Esophagus muscularis mucosa (tissue), 4 donors: ENCODE measurements at regions not wholly inside any gene's neighbourhood (a gene's known extent, or its start where the extent isn't known, plus 50 kb on each side); places are given as distances from the start of the nearest gene placed in this dataset.

Source experiments
- DNase-seq: peaks from one replicate; pipeline ENCODE4 v3.0.0-alpha.2; 2017; ENCODE audit errors: extremely low spot score
- H3K27ac ChIP-seq, 4 donors: fragments of 200-600 bp; sonication (generic); replicated peaks in 1 of 4; 1 replicate in 3 of 4; 2 replicates in 1 of 4; pipeline ENCODE4 v1.5.1; 2016 to 2019; ENCODE audit warnings: mild to moderate bottlenecking in 1 of 4
- H3K27me3 ChIP-seq, 4 donors: fragments of 200-600 bp; sonication (generic); one replicate each; pipeline versions ENCODE4 v1.5.1 to v1.6.0; 2016 to 2019
- H3K36me3 ChIP-seq, 4 donors: fragments of 200-600 bp; sonication (generic); one replicate each; pipeline ENCODE4 v1.5.1; 2016 to 2019
- H3K4me1 ChIP-seq, 4 donors: fragments of 200-600 bp; sonication (generic); one replicate each; pipeline ENCODE4 v1.5.1; 2016 to 2019
- H3K4me3 ChIP-seq, 4 donors: fragments of 200-600 bp; sonication (generic); 1 replicate in 2 of 4; 2 replicates in 2 of 4; pipeline ENCODE4 v1.5.1; 2016 to 2019; ENCODE audit warnings: mild to moderate bottlenecking in 4 of 4, moderate library complexity in 1 of 4
- H3K9me3 ChIP-seq, 4 donors: fragments of 200-600 bp; sonication (generic); 1 replicate in 3 of 4; 2 replicates in 1 of 4; pipeline ENCODE4 v1.5.1; 2016 to 2019
- CTCF ChIP-seq, 3 experiments: fragments of 200-600 bp in 2 of 3; fragments of 450-650 bp in 1 of 3; sonication (generic) in 2 of 3; IDR thresholded peaks; one replicate each; pipeline ENCODE4 v1.5.1; 2017 to 2019; ENCODE audit warnings: antibody characterized with exemption in 3 of 3, mild to moderate bottlenecking in 2 of 3, moderate library complexity in 1 of 3
- EP300 ChIP-seq: sonication (generic); formaldehyde crosslinking; IDR thresholded peaks from one replicate; pipeline ENCODE4 v1.6.1; 2017; ENCODE audit warnings: antibody characterized with exemption
- POLR2A ChIP-seq: fragments of 450-650 bp; IDR thresholded peaks from one replicate; pipeline ENCODE4 v1.6.1; 2017; ENCODE audit warnings: antibody characterized with exemption, moderate library complexity, mild to moderate bottlenecking, low read depth
- POLR2AphosphoS5 ChIP-seq, 2 donors: sonication (generic); formaldehyde crosslinking; IDR thresholded peaks; one replicate each; pipeline ENCODE4 v1.6.1; 2017; ENCODE audit warnings: antibody characterized with exemption in 2 of 2
- WGBS: methylation state at CpG from one replicate; pipeline ENCODE4 v1.1.5; 2018; 5-methylcytosine and 5-hydroxymethylcytosine counted together
- intact Hi-C: fragments of 100-400 bp; cut with DNase I; formaldehyde crosslinking; loops from one replicate; pipeline ENCODE4 v1.15.1; 2023

GRCh38 chrX:39096599-39096998, 295.3 kb downstream of the MID1IP1 start:
- 45% methylated on average over 1 of the region's 1 CpG for WGBS

GRCh38 chrX:39104745-39105144, 303.5 kb downstream of the MID1IP1 start:
- no peaks in the 10 kb centered on the region for H3K36me3 ChIP-seq
- no peaks in the 10 kb centered on the region for H3K27me3 ChIP-seq
- intact Hi-C loops, result no loop called here
- no peaks in the 10 kb centered on the region for H3K4me1 ChIP-seq
- no peak for DNase-seq
- TF ChIP-seq CTCF (IDR thresholded peaks at IDR 0.05), result no peak
- TF ChIP-seq EP300, result no peak
- TF ChIP-seq POLR2AphosphoS5 (IDR thresholded peaks at IDR 0.05), result no peak
- no peak for TF ChIP-seq POLR2A
- H3K27ac ChIP-seq, result no peak overlapping the region
- no peak overlapping the region for H3K4me3 ChIP-seq
- H3K9me3 ChIP-seq, result no peaks in the 10 kb centered on the region
- WGBS, result 95% methylated on average over 1 of the region's 1 CpG

More at GRCh38 chrX:39096599-39096998, 295.3 kb downstream of the MID1IP1 start:
- Histone ChIP-seq H3K9me3 (no peaks in the 10 kb centered on the region), H3K27me3 (no peaks in the 10 kb centered on the region), H3K4me1 (no peaks in the 10 kb centered on the region), H3K4me3 (no peak overlapping the region), H3K27ac (no peak overlapping the region), H3K36me3 (no peaks in the 10 kb centered on the region)
- intact Hi-C loops, result no loop called here
- no peak for DNase-seq
- TF ChIP-seq CTCF (IDR thresholded peaks at IDR 0.05) (no peak), EP300 (no peak), POLR2A (no peak), POLR2AphosphoS5 (IDR thresholded peaks at IDR 0.05) (no peak)

GRCh38 chrX:39112143-39112542, 310.9 kb downstream of the MID1IP1 start:
- WGBS, result 80% methylated on average over 3 of the region's 3 CpGs
- Histone ChIP-seq H3K27me3 (no peaks in the 10 kb centered on the region), H3K27ac (no peak overlapping the region), H3K4me3 (no peak overlapping the region), H3K36me3 (no peaks in the 10 kb centered on the region), H3K4me1 (no peaks in the 10 kb centered on the region), H3K9me3 (peaks cover 0 to 17% (median 0%) of the 10 kb centered on the region in 4 donors)
- no peak for TF ChIP-seq EP300
- no peak for TF ChIP-seq POLR2A
- TF ChIP-seq CTCF (IDR thresholded peaks at IDR 0.05), result no peak
- no peak for TF ChIP-seq POLR2AphosphoS5 (IDR thresholded peaks at IDR 0.05)
- intact Hi-C loops, result no loop called here
- no peak for DNase-seq

GRCh38 chrX:39115166-39115565, 313.9 kb downstream of the MID1IP1 start:
- Histone ChIP-seq H3K4me3 (no peak overlapping the region), H3K36me3 (no peaks in the 10 kb centered on the region), H3K9me3 (peaks cover 0 to 17% (median 0%) of the 10 kb centered on the region in 4 donors), H3K27me3 (peaks cover 0 to 6% (median 0%) of the 10 kb centered on the region in 4 donors), H3K27ac (no peak overlapping the region), H3K4me1 (no peaks in the 10 kb centered on the region)
- no peak for DNase-seq
- intact Hi-C loops, result no loop called here
- TF ChIP-seq POLR2A, result no peak
- no peak for TF ChIP-seq CTCF (IDR thresholded peaks at IDR 0.05)
- no peak for TF ChIP-seq POLR2AphosphoS5 (IDR thresholded peaks at IDR 0.05)
- TF ChIP-seq EP300, result no peak

- Histone ChIP-seq H3K27me3 (peaks cover 0 to 6% (median 0%) of the 10 kb centered on the region in 4 donors), H3K4me1 (no peaks in the 10 kb centered on the region), H3K9me3 (peaks cover 0 to 7% (median 0%) of the 10 kb centered on the region in 4 donors), H3K36me3 (no peaks in the 10 kb centered on the region), H3K4me3 (no peak overlapping the region), H3K27ac (no peak overlapping the region)
- TF ChIP-seq EP300, result no peak
- no peak for TF ChIP-seq POLR2AphosphoS5 (IDR thresholded peaks at IDR 0.05)
- no peak for TF ChIP-seq CTCF (IDR thresholded peaks at IDR 0.05)
- no peak for TF ChIP-seq POLR2A
- DNase-seq, result no peak
- intact Hi-C loops, result no loop called here
- WGBS, result 58% methylated on average over 2 of the region's 2 CpGs
Observed at GRCh38 chrX:39117101-39117500, 315.8 kb downstream of the MID1IP1 start.
